Nephron progenitor cell (in vitro differentiated cells): ENCODE measurements at regions not wholly inside any gene's neighbourhood (a gene's known extent, or its start where the extent isn't known, plus 50 kb on each side); places are given as distances from the start of the nearest gene placed in this dataset.

Source experiments
- DNase-seq: peaks from one replicate; pipeline ENCODE4 v3.0.0; 2021
- H3K27ac Mint-ChIP-seq: 2 replicates; pipeline ENCODE4 v1.8.0; 2021; ENCODE audit warnings: mild to moderate bottlenecking, moderate library complexity, mixed read lengths
- H3K27me3 Mint-ChIP-seq: 2 replicates; pipeline ENCODE4 v1.8.0; 2021; ENCODE audit warnings: mild to moderate bottlenecking, low read depth, mixed read lengths; ENCODE audit not compliant: poor library complexity
- H3K36me3 Mint-ChIP-seq: 2 replicates; pipeline ENCODE4 v1.8.0; 2021; ENCODE audit warnings: low read depth, mixed read lengths
- H3K4me1 Mint-ChIP-seq: 2 replicates; pipeline ENCODE4 v1.8.0; 2021; ENCODE audit warnings: mixed read lengths
- H3K4me3 Mint-ChIP-seq: 2 replicates; pipeline ENCODE4 v1.8.0; 2021; ENCODE audit warnings: mild to moderate bottlenecking, moderate library complexity, mixed read lengths
- H3K9me3 Mint-ChIP-seq: 2 replicates; pipeline ENCODE4 v1.8.0; 2021; ENCODE audit warnings: mild to moderate bottlenecking, moderate library complexity, mixed read lengths
- TF ChIP-seq, protein P1 (sequence below): fragments of 200-600 bp; sonication (generic); IDR thresholded peaks from 2 replicates; pipeline ENCODE4 v1.5.0; 2021; ENCODE audit warnings: antibody characterized with exemption

GRCh38 chr2:21288739-21289520 is 165.2 kb downstream of the TDRD15 start:
- H3K27ac Mint-ChIP-seq: no peak overlapping the region
- no peaks in the 10 kb centered on the region for H3K9me3 Mint-ChIP-seq
- H3K36me3 Mint-ChIP-seq: no peaks in the 10 kb centered on the region
- DNase-seq: no peak
- no peak overlapping the region for H3K4me3 Mint-ChIP-seq
- no peaks in the 10 kb centered on the region for H3K27me3 Mint-ChIP-seq
- TF ChIP-seq, protein P1, sequence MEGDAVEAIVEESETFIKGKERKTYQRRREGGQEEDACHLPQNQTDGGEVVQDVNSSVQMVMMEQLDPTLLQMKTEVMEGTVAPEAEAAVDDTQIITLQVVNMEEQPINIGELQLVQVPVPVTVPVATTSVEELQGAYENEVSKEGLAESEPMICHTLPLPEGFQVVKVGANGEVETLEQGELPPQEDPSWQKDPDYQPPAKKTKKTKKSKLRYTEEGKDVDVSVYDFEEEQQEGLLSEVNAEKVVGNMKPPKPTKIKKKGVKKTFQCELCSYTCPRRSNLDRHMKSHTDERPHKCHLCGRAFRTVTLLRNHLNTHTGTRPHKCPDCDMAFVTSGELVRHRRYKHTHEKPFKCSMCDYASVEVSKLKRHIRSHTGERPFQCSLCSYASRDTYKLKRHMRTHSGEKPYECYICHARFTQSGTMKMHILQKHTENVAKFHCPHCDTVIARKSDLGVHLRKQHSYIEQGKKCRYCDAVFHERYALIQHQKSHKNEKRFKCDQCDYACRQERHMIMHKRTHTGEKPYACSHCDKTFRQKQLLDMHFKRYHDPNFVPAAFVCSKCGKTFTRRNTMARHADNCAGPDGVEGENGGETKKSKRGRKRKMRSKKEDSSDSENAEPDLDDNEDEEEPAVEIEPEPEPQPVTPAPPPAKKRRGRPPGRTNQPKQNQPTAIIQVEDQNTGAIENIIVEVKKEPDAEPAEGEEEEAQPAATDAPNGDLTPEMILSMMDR: no peak
- peaks cover 24% of the 10 kb centered on the region for H3K4me1 Mint-ChIP-seq

DNA sequence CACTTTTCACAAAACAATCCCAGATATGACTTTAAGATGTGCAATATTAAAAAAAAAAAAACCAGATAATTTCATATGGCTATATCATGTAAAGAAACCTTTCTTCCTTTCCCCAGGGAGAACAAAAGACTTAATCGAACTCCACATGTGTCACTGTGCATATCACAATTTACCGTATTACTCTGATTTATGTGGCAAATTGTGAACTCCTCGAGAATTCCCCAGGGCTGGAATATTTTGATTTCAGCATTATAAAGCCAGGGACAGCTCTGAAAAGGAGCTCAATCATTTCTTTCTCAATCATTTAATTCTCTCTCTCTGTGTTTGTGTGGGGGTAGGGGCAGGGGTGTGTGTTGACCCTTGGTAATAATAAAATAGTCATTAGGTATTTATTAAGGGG is 165.8 kb downstream of the TDRD15 start:
- H3K4me3 Mint-ChIP-seq: no peak overlapping the region
- H3K36me3 Mint-ChIP-seq: no peaks in the 10 kb centered on the region
- DNase-seq: no peak
- H3K27ac Mint-ChIP-seq: no peak overlapping the region
- H3K27me3 Mint-ChIP-seq: no peaks in the 10 kb centered on the region
- TF ChIP-seq, protein P1: no peak
- peaks cover 24% of the 10 kb centered on the region for H3K4me1 Mint-ChIP-seq
- no peaks in the 10 kb centered on the region for H3K9me3 Mint-ChIP-seq

DNA sequence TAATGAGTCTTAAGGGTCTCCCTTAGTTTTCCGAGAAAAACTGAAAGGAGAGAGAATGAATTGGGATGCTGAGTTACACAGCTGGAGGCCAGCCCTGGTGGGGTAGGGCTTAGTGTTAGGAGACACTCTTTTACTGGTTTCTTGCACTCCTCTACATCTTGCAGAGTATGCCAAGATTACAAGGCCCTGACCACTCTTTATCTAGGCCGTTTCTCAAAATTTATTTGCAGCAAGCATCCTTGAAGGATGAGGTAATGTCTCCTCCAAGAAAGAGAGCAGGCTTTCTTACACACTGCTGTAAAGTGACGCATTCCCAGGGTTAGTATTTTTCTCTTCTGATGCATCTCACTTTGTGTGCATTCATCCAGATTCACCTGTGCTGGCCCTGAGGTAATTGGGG is 166.2 kb downstream of the TDRD15 start:
- DNase-seq: no peak
- no peaks in the 10 kb centered on the region for H3K27me3 Mint-ChIP-seq
- no peaks in the 10 kb centered on the region for H3K36me3 Mint-ChIP-seq
- TF ChIP-seq, protein P1: no peak
- H3K9me3 Mint-ChIP-seq: no peaks in the 10 kb centered on the region
- no peak overlapping the region for H3K27ac Mint-ChIP-seq
- H3K4me3 Mint-ChIP-seq: no peak overlapping the region
- H3K4me1 Mint-ChIP-seq: peaks cover 24% of the 10 kb centered on the region

- Mint-ChIP-seq H3K9me3 (no peaks in the 10 kb centered on the region), H3K4me3 (no peak overlapping the region), H3K36me3 (no peaks in the 10 kb centered on the region), H3K27me3 (no peaks in the 10 kb centered on the region), H3K27ac (peak overlapping the region; percentile 62), H3K4me1 (peaks cover 24% of the 10 kb centered on the region)
- TF ChIP-seq, protein P1: no peak
- no peak for DNase-seq
Observed at GRCh38 chr2:21291426-21291825, 167.7 kb downstream of the TDRD15 start.

DNA sequence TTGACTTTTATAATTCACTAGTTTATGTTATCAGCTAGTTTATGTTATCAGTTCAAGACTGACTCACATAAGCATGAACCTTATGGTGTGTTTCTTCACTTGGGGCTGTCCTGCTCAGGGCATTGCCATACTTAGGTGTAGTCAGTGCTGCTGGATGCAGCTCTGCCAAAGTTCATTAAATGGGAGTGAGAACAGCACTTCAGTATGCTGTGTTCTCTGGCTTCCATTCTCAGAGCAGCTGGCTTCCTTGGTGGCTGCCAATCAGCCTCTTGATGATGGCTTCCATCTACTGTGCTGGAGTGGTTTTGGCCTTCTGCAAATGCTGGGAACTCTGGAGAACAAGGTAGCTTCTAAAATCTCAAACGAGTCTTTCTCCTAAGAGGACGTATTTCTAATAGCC is 170.7 kb downstream of the TDRD15 start:
- DNase-seq: no peak
- Mint-ChIP-seq H3K27ac (no peak overlapping the region), H3K4me1 (peaks cover 10% of the 10 kb centered on the region), H3K36me3 (no peaks in the 10 kb centered on the region), H3K9me3 (no peaks in the 10 kb centered on the region), H3K4me3 (no peak overlapping the region), H3K27me3 (no peaks in the 10 kb centered on the region)
- TF ChIP-seq, protein P1: no peak

DNA sequence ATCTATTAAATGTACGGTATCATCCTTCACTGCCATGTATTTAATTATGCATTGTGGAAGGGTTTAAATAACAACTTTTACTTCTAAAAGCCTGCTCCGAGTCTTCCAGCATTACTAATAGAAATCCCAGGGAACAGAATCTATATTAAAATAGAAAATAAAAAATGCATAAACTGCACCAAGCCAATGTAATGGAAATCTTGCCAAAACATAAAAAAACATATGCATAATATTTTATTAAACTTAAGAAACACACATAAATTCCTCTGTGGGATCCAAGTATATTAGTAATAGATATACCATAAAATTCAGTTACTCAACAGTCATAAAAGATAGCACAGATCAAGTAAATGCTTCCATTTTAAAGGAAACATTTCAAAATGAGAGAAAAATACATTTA is 175.6 kb downstream of the TDRD15 start:
- no peaks in the 10 kb centered on the region for H3K4me1 Mint-ChIP-seq
- no peaks in the 10 kb centered on the region for H3K9me3 Mint-ChIP-seq
- H3K27ac Mint-ChIP-seq: no peak overlapping the region
- no peak for DNase-seq
- peaks cover 5% of the 10 kb centered on the region for H3K27me3 Mint-ChIP-seq
- H3K4me3 Mint-ChIP-seq: no peak overlapping the region
- TF ChIP-seq, protein P1: no peak
- no peaks in the 10 kb centered on the region for H3K36me3 Mint-ChIP-seq
